Stomach (tissue), 8 donors: ENCODE measurements at regions not wholly inside any gene's neighbourhood (a gene's known extent, or its start where the extent isn't known, plus 50 kb on each side); places are given as distances from the start of the nearest gene placed in this dataset.

Experiments
- DNase-seq, 2 donors: peaks; one replicate each; pipeline versions ENCODE4 v3.0.0 to v3.0.0-alpha.2; 2013 to 2019
- H3K27ac ChIP-seq, 5 donors: fragments of 200-600 bp in 4 of 5; sonication (generic) in 4 of 5; one replicate each; pipeline ENCODE4 v1.5.1; 2013 to 2019; ENCODE audit warnings: mild to moderate bottlenecking in 1 of 5, moderate library complexity in 1 of 5
- H3K27me3 ChIP-seq, 3 donors: fragments of 200-600 bp; sonication (generic); one replicate each; pipeline ENCODE4 v1.5.1; 2017 to 2019; ENCODE audit warnings: mixed run types in 1 of 3
- H3K36me3 ChIP-seq, 4 donors: fragments of 200-600 bp; sonication (generic); 1 replicate in 3 of 4; 2 replicates in 1 of 4; pipeline ENCODE4 v1.5.1; 2016 to 2019
- H3K4me1 ChIP-seq, 4 donors: fragments of 200-600 bp; sonication (generic); one replicate each; pipeline ENCODE4 v1.5.1; 2016 to 2019
- H3K4me3 ChIP-seq, 4 donors: fragments of 200-600 bp; sonication (generic) in 3 of 4; one replicate each; pipeline ENCODE4 v1.5.1; 2016 to 2019; ENCODE audit warnings: mild to moderate bottlenecking in 1 of 4
- H3K9me3 ChIP-seq, 4 donors: fragments of 200-600 bp; sonication (generic); one replicate each; pipeline ENCODE4 v1.5.1; 2016 to 2019
- EP300 ChIP-seq: sonication (generic); formaldehyde crosslinking; IDR thresholded peaks from one replicate; pipeline ENCODE4 v1.6.1; 2017; ENCODE audit warnings: antibody characterized with exemption
- POLR2A ChIP-seq, 4 donors: fragments of 450-650 bp; IDR thresholded peaks; one replicate each; pipeline ENCODE4 v1.6.1; 2016; ENCODE audit warnings: antibody characterized with exemption in 4 of 4, control low read depth in 2 of 4, mild to moderate bottlenecking in 1 of 4, moderate library complexity in 1 of 4
- POLR2AphosphoS5 ChIP-seq, 3 donors: sonication (generic); formaldehyde crosslinking; IDR thresholded peaks; one replicate each; pipeline ENCODE4 v1.6.1; 2016; ENCODE audit warnings: antibody characterized with exemption in 3 of 3
- WGBS, 5 donors: extraction: QIAGEN DNeasy Blood & Tissue Kit in 3 of 5; methylation state at CpG; one replicate each; pipeline versions ENCODE4 v1.1.5 to v1.1.7; 2013 to 2018; 5-methylcytosine and 5-hydroxymethylcytosine counted together
- intact Hi-C: fragments of 100-400 bp; cut with DNase I; formaldehyde crosslinking; loops from one replicate; pipeline ENCODE4 v1.15.1; 2023; ENCODE audit warnings: low total_unique reads
- TF ChIP-seq, protein P1 (sequence below), 7 experiments: fragments of 450-650 bp in 4 of 7; fragments of 200-600 bp in 3 of 7; sonication (generic) in 3 of 7; IDR thresholded peaks; one replicate each; pipeline ENCODE4 v1.5.1; 2016 to 2019; ENCODE audit warnings: antibody characterized with exemption in 7 of 7, control low read depth in 2 of 7, mild to moderate bottlenecking in 1 of 7
- donor health status: healthy with polysubstance abuse.
- donor health status: Bipolar disorder and iron deficiency.
- donor health status: healthy.

DNA sequence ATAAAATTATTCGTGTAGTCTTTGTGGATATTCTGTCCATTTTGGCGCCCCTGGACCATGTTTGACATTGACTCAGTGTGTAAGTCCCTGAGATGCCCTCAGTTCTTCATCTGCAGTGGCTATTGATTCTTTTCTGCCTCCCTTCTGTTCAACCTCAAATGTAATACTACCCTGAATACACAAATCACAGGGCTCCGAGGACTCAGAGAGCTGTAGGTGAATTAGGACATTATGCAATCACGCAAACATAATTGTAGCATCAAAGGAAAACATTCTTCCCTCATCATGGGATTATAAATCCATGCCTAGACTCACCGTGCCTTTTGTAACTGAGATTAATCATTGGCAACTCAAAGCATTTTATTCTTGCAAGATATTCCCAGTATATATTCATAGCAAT lies 161.4 kb upstream of the PACRGL start:
- Histone ChIP-seq H3K9me3 (no peaks in the 10 kb centered on the region), H3K4me3 (no peak overlapping the region), H3K27me3 (no peaks in the 10 kb centered on the region), H3K4me1 (no peaks in the 10 kb centered on the region), H3K36me3 (peaks cover 0 to 12% (median 0%) of the 10 kb centered on the region in 4 donors), H3K27ac (no peak overlapping the region)
- intact Hi-C loops = no loop called here
- TF ChIP-seq, protein P1, sequence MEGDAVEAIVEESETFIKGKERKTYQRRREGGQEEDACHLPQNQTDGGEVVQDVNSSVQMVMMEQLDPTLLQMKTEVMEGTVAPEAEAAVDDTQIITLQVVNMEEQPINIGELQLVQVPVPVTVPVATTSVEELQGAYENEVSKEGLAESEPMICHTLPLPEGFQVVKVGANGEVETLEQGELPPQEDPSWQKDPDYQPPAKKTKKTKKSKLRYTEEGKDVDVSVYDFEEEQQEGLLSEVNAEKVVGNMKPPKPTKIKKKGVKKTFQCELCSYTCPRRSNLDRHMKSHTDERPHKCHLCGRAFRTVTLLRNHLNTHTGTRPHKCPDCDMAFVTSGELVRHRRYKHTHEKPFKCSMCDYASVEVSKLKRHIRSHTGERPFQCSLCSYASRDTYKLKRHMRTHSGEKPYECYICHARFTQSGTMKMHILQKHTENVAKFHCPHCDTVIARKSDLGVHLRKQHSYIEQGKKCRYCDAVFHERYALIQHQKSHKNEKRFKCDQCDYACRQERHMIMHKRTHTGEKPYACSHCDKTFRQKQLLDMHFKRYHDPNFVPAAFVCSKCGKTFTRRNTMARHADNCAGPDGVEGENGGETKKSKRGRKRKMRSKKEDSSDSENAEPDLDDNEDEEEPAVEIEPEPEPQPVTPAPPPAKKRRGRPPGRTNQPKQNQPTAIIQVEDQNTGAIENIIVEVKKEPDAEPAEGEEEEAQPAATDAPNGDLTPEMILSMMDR (IDR thresholded peaks at IDR 0.05) = no peak
- TF ChIP-seq POLR2A (IDR thresholded peaks at IDR 0.05) = no peak
- no peak for TF ChIP-seq POLR2AphosphoS5 (IDR thresholded peaks at IDR 0.05)
- TF ChIP-seq EP300 = no peak
- no peak for DNase-seq
- WGBS, 5 donors = 49 to 69% (median 63%) methylated on average over 5 of the region's 5 CpGs

DNA sequence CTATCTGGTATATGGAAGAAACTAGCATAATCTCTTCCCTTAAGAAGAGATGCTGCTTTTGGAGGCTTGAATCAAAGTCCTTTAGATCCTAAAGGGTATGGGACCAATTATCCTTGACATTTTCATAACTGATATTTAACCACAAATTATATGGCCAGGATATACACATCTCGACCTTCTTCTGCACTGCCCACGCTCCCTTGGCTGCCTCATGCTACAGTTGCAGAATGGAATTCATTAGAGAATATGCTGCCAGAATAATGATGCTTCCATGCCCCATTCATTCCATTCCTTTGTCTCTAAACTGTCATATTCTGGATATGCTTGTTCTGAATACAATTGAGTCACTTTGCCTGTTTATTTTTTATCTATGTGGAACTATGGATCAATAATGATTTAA lies 157.1 kb upstream of the PACRGL start:
- intact Hi-C loops = loop anchor here (10.0 kb wide), 1 partner anchor 118 kb away; no protein-coding TSS in a partner anchor
- TF ChIP-seq, protein P1 (IDR thresholded peaks at IDR 0.05) = no peak
- TF ChIP-seq POLR2AphosphoS5 (IDR thresholded peaks at IDR 0.05) = no peak
- TF ChIP-seq EP300 = no peak
- TF ChIP-seq POLR2A (IDR thresholded peaks at IDR 0.05) = no peak
- DNase-seq = no peak
- H3K4me3 ChIP-seq = no peak overlapping the region
- H3K36me3 ChIP-seq = no peaks in the 10 kb centered on the region
- 57 to 82% (median 71%) methylated on average over 2 of the region's 2 CpGs for WGBS, 5 donors
- H3K27ac ChIP-seq = no peak overlapping the region
- peaks cover 0 to 8% (median 0%) of the 10 kb centered on the region in 4 donors for H3K4me1 ChIP-seq
- H3K27me3 ChIP-seq = no peaks in the 10 kb centered on the region
- H3K9me3 ChIP-seq = no peaks in the 10 kb centered on the region

DNA sequence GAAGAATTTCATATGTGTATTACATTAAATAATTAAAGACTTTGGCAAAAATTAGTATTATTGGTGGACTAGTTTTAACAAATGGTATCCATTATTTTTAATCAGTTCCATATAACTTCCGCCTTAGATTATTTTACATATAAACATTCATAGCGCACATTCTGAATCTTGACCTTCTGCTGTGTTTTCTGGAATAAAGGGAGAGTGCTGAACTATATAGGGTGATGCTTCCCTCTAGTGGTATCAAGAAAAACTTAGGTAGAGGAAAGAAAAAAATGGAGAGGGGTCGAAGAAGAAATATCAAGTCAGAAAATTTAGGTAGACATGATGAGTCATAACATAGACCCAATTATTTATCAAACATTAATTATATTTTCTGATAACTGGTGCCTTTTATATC lies 155.6 kb upstream of the PACRGL start:
- intact Hi-C loops = loop anchor here (10.0 kb wide), 1 partner anchor 120 kb away; no protein-coding TSS in a partner anchor
- H3K9me3 ChIP-seq = no peaks in the 10 kb centered on the region
- peaks cover 0 to 8% (median 0%) of the 10 kb centered on the region in 4 donors for H3K4me1 ChIP-seq
- no peak overlapping the region for H3K4me3 ChIP-seq
- H3K27ac ChIP-seq = no peak overlapping the region
- TF ChIP-seq EP300 (no peak), POLR2A (IDR thresholded peaks at IDR 0.05) (no peak), POLR2AphosphoS5 (IDR thresholded peaks at IDR 0.05) (no peak)
- TF ChIP-seq, protein P1 (IDR thresholded peaks at IDR 0.05) = peak in 5 of 7 experiments; percentile 7 to 53 (median 47)
- 10 to 19% (median 15%) methylated on average over 3 of the region's 3 CpGs for WGBS, 5 donors
- no peaks in the 10 kb centered on the region for H3K36me3 ChIP-seq
- no peaks in the 10 kb centered on the region for H3K27me3 ChIP-seq
- peak in 1 of 2 donors; percentile 78 for DNase-seq

DNA sequence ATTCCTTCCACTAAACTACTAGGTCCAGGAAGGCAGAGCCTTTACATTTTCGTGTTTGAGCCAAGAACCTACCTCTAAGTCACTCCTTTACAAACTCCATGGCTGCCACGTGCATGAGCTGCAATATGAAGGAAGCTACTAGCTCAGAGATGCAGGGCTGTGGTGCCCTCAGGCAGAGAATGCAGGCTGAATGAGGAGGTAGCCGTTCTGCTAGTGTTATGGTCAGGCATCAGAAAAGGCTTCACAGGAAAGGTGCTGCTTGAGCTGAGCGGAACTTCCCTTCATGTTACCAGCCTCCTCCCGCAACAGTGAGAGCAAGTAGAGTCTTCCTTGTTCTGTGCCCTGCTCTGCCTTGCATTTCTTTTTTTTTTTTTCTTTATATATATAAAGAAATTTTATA lies 148.3 kb upstream of the PACRGL start:
- intact Hi-C loops = no loop called here
- TF ChIP-seq POLR2A (IDR thresholded peaks at IDR 0.05) = no peak
- TF ChIP-seq EP300 = no peak
- no peak for TF ChIP-seq POLR2AphosphoS5 (IDR thresholded peaks at IDR 0.05)
- TF ChIP-seq, protein P1 (IDR thresholded peaks at IDR 0.05) = no peak
- no peaks in the 10 kb centered on the region for H3K9me3 ChIP-seq
- no peaks in the 10 kb centered on the region for H3K27me3 ChIP-seq
- 75 to 84% (median 78%) methylated on average over 5 of the region's 5 CpGs for WGBS, 5 donors
- H3K27ac ChIP-seq = no peak overlapping the region
- H3K4me1 ChIP-seq = peaks cover 0 to 8% (median 3%) of the 10 kb centered on the region in 4 donors
- DNase-seq = no peak
- no peak overlapping the region for H3K4me3 ChIP-seq
- H3K36me3 ChIP-seq = peaks cover 0 to 12% (median 0%) of the 10 kb centered on the region in 4 donors
